H9 (cell line): ENCODE measurements at regions not wholly inside any gene's neighbourhood (a gene's known extent, or its start where the extent isn't known, plus 50 kb on each side); places are given as distances from the start of the nearest gene placed in this dataset.

ENCODE experiments used
- DNase-seq: peaks from one replicate; pipeline ENCODE4 v3.0.0-alpha.2; 2017
- H2AFZ ChIP-seq: one replicate; pipeline ENCODE4 v1.6.1; 2013; ENCODE audit warnings: mild to moderate bottlenecking, low read length, control low read depth, moderate library complexity
- H2AK5ac ChIP-seq: 2 replicates; pipeline ENCODE4 v1.6.1; 2013; ENCODE audit warnings: low read length, control low read depth, mixed read lengths; ENCODE audit not compliant: insufficient read length
- H2BK120ac ChIP-seq: one replicate; pipeline ENCODE4 v1.6.1; 2013; ENCODE audit warnings: low read depth, mild to moderate bottlenecking, low read length, control low read depth, inconsistent platforms; ENCODE audit not compliant: poor library complexity, severe bottlenecking
- H2BK12ac ChIP-seq: 2 replicates; pipeline ENCODE4 v1.6.1; 2013; ENCODE audit warnings: low read length, control low read depth, mixed read lengths, low read depth; ENCODE audit not compliant: insufficient read length
- H2BK15ac ChIP-seq: 2 replicates; pipeline ENCODE4 v1.6.1; 2013; ENCODE audit warnings: low read depth, low read length, control low read depth
- H2BK20ac ChIP-seq: one replicate; pipeline ENCODE4 v1.6.1; 2013; ENCODE audit warnings: low read depth, mild to moderate bottlenecking, low read length, control low read depth, inconsistent platforms; ENCODE audit not compliant: poor library complexity, severe bottlenecking
- H2BK5ac ChIP-seq: 2 replicates; pipeline ENCODE4 v1.6.1; 2013; ENCODE audit warnings: low read length, control low read depth, mixed read lengths; ENCODE audit not compliant: insufficient read length
- H3K14ac ChIP-seq: 2 replicates; pipeline ENCODE4 v1.6.1; 2013; ENCODE audit warnings: low read length, control low read depth; ENCODE audit not compliant: insufficient read depth
- H3K18ac ChIP-seq: 2 replicates; pipeline ENCODE4 v1.6.1; 2013; ENCODE audit warnings: low read depth, mild to moderate bottlenecking, mixed read lengths, low read length, control low read depth; ENCODE audit not compliant: insufficient read length
- H3K23ac ChIP-seq: 2 replicates; pipeline ENCODE4 v1.6.1; 2013; ENCODE audit warnings: low read length, control low read depth, mixed read lengths, low read depth; ENCODE audit not compliant: insufficient read length
- H3K23me2 ChIP-seq: 2 replicates; pipeline ENCODE4 v1.6.1; 2013; ENCODE audit warnings: low read depth, mild to moderate bottlenecking, mixed read lengths, low read length, control low read depth; ENCODE audit not compliant: insufficient read length, poor library complexity, severe bottlenecking
- H3K27ac ChIP-seq: 2 replicates; pipeline ENCODE4 v1.5.1; 2013; ENCODE audit warnings: low read length, control low read depth, mixed read lengths, low read depth; ENCODE audit not compliant: insufficient read length
- H3K27me3 ChIP-seq: 2 replicates; pipeline ENCODE4 v1.6.1; 2013; ENCODE audit warnings: low read length, control low read depth, inconsistent platforms; ENCODE audit not compliant: insufficient read depth
- H3K4ac ChIP-seq: 2 replicates; pipeline ENCODE4 v1.6.1; 2013; ENCODE audit warnings: low read depth, mild to moderate bottlenecking, control low read depth, inconsistent platforms, low read length, moderate library complexity
- H3K4me1 ChIP-seq: 2 replicates; pipeline ENCODE4 v1.6.1; 2013; ENCODE audit warnings: low read length, control low read depth, inconsistent platforms; ENCODE audit not compliant: insufficient read depth
- H3K4me2 ChIP-seq: 2 replicates; pipeline ENCODE4 v1.6.1; 2013; ENCODE audit warnings: low read length, control low read depth, mixed read lengths; ENCODE audit not compliant: insufficient read length, insufficient read depth
- H3K56ac ChIP-seq: 2 replicates; pipeline ENCODE4 v1.6.1; 2013; ENCODE audit warnings: low read depth, mild to moderate bottlenecking, mixed read lengths, low read length, control low read depth; ENCODE audit not compliant: insufficient read length
- H3K79me1 ChIP-seq: 2 replicates; pipeline ENCODE4 v1.6.1; 2013; ENCODE audit warnings: low read depth, mild to moderate bottlenecking, moderate library complexity, low read length, control low read depth, inconsistent platforms; ENCODE audit not compliant: insufficient read depth, poor library complexity, severe bottlenecking
- H3K79me2 ChIP-seq: 2 replicates; pipeline ENCODE4 v1.6.1; 2013; ENCODE audit warnings: low read length, control low read depth, inconsistent platforms; ENCODE audit not compliant: insufficient read depth
- H3K9ac ChIP-seq: 2 replicates; pipeline ENCODE4 v1.6.1; 2013; ENCODE audit warnings: low read length, control low read depth, mixed read lengths; ENCODE audit not compliant: insufficient read length; ENCODE audit errors: extremely low read depth
- H3K9me3 ChIP-seq: one replicate; pipeline ENCODE4 v1.6.1; 2013; ENCODE audit warnings: low read depth, low read length, inconsistent platforms; ENCODE audit not compliant: control insufficient read depth
- H3T11ph ChIP-seq: one replicate; pipeline ENCODE4 v1.6.1; 2013; ENCODE audit warnings: mild to moderate bottlenecking, low read length, control low read depth, inconsistent platforms
- H4K20me1 ChIP-seq: one replicate; pipeline ENCODE4 v1.6.1; 2013; ENCODE audit not compliant: control insufficient read depth, insufficient read length, insufficient read depth
- H4K5ac ChIP-seq: 2 replicates; pipeline ENCODE4 v1.6.1; 2013; ENCODE audit warnings: low read depth, mild to moderate bottlenecking, mixed read lengths, low read length, control low read depth; ENCODE audit not compliant: insufficient read length
- H4K8ac ChIP-seq: replicated peaks from 2 replicates; pipeline ENCODE4 v1.6.1; 2013; ENCODE audit warnings: low read length, control low read depth, mixed read lengths, low read depth; ENCODE audit not compliant: insufficient read length
- H4K91ac ChIP-seq: 2 replicates; pipeline ENCODE4 v1.6.1; 2013; ENCODE audit warnings: low read depth, mild to moderate bottlenecking, moderate library complexity, mixed read lengths, low read length, control low read depth; ENCODE audit not compliant: insufficient read length
- H3K27ac Mint-ChIP-seq, 3 experiments: 2 replicates in 2 of 3; 3 replicates in 1 of 3; pipeline ENCODE4 v1.8.0; 2020 to 2021; ENCODE audit warnings: mixed read lengths in 3 of 3, mild to moderate bottlenecking in 1 of 3, moderate library complexity in 1 of 3
- H3K27me3 Mint-ChIP-seq: 2 replicates; pipeline ENCODE4 v1.8.0; 2021; ENCODE audit warnings: low read depth, mild to moderate bottlenecking, moderate library complexity, mixed read lengths
- H3K36me3 Mint-ChIP-seq, 3 experiments: 2 replicates in 2 of 3; 3 replicates in 1 of 3; pipeline ENCODE4 v1.8.0; 2020 to 2021; ENCODE audit warnings: low read depth in 3 of 3, mixed read lengths in 3 of 3; ENCODE audit not compliant: insufficient read depth in 1 of 3
- H3K4me1 Mint-ChIP-seq, 2 experiments: 2 replicates each; pipeline ENCODE4 v1.8.0; 2020; ENCODE audit warnings: mixed read lengths in 2 of 2
- H3K4me3 Mint-ChIP-seq, 2 experiments: 2 replicates in 1 of 2; 3 replicates in 1 of 2; pipeline ENCODE4 v1.8.0; 2020 to 2021; ENCODE audit warnings: mild to moderate bottlenecking in 2 of 2, mixed read lengths in 2 of 2, moderate library complexity in 1 of 2
- H3K9me3 Mint-ChIP-seq, 2 experiments: 2 replicates in 1 of 2; 3 replicates in 1 of 2; pipeline ENCODE4 v1.8.0; 2020; ENCODE audit warnings: mild to moderate bottlenecking in 2 of 2, mixed read lengths in 2 of 2, moderate library complexity in 1 of 2
- WGBS: extraction: QIAGEN DNeasy Blood & Tissue Kit; methylation state at CpG from one replicate; pipeline ENCODE4 v1.1.7; 2013; ENCODE audit warnings: missing lambda C conversion rate, low lambda C conversion rate, mixed read lengths; ENCODE audit not compliant: insufficient read length; ENCODE audit errors: extremely low coverage; 5-methylcytosine and 5-hydroxymethylcytosine counted together
- TF ChIP-seq, protein P1 (sequence below): fragments of 200-600 bp; sonication (generic); conservative IDR thresholded peaks from 3 replicates; pipeline ENCODE4 v1.8.0; 2021; ENCODE audit warnings: antibody characterized with exemption, mild to moderate bottlenecking

DNA sequence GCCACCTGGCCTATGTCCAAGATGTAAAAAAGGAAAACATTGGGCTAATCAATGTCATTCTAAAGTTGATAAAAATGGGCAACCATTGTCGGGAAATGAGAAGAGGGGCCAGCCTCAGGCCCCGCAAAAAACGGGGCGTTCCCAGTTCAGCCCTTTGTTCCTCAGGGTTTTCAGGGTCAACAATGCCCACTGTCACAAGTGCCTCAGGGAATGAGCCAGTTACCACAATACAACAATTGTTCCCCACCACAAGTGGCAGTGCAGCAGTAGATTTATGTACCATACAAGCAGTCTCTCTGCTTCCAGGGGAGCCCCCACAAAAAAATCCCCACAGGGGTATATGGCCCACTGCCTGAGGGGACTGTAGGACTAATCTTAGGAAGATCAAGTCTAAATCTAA is 112.5 kb downstream of the ZNF486 start:
- TF ChIP-seq, protein P1, sequence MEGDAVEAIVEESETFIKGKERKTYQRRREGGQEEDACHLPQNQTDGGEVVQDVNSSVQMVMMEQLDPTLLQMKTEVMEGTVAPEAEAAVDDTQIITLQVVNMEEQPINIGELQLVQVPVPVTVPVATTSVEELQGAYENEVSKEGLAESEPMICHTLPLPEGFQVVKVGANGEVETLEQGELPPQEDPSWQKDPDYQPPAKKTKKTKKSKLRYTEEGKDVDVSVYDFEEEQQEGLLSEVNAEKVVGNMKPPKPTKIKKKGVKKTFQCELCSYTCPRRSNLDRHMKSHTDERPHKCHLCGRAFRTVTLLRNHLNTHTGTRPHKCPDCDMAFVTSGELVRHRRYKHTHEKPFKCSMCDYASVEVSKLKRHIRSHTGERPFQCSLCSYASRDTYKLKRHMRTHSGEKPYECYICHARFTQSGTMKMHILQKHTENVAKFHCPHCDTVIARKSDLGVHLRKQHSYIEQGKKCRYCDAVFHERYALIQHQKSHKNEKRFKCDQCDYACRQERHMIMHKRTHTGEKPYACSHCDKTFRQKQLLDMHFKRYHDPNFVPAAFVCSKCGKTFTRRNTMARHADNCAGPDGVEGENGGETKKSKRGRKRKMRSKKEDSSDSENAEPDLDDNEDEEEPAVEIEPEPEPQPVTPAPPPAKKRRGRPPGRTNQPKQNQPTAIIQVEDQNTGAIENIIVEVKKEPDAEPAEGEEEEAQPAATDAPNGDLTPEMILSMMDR: no peak

More for the DNA sequence above, 112.5 kb downstream of the ZNF486 start:
- Histone ChIP-seq H3K4ac (no peak overlapping the region), H3K79me1 (no peaks in the 10 kb centered on the region), H3K23me2 (no peaks in the 10 kb centered on the region), H3K56ac (no peak overlapping the region), H3K14ac (no peak overlapping the region), H4K20me1 (no peaks in the 10 kb centered on the region), H4K91ac (no peak overlapping the region), H3K18ac (no peak overlapping the region), H3K27me3 (no peaks in the 10 kb centered on the region), H2BK5ac (no peak overlapping the region), H3K79me2 (no peaks in the 10 kb centered on the region), H3K23ac (no peak overlapping the region), H2AK5ac (no peak overlapping the region), H2BK20ac (no peak overlapping the region), H3K9me3 (no peaks in the 10 kb centered on the region), H4K8ac (no peak overlapping the region), H2BK15ac (no peak overlapping the region), H3T11ph (no peak overlapping the region), H3K9ac (no peak overlapping the region), H3K27ac (no peak overlapping the region), H2BK120ac (no peak overlapping the region), H2AFZ (no peak overlapping the region), H2BK12ac (no peak overlapping the region), H4K5ac (no peak overlapping the region), H3K4me2 (no peak overlapping the region), H3K4me1 (no peaks in the 10 kb centered on the region)
- DNase-seq: no peak
- H3K27me3 Mint-ChIP-seq: no peaks in the 10 kb centered on the region
- no CpG with 5 or more reads among the region's 4 CpGs for WGBS
- no peak overlapping the region for H3K27ac Mint-ChIP-seq
- H3K9me3 Mint-ChIP-seq: peaks cover 0 to 9% of the 10 kb centered on the region in 2 experiments; a peak in 2 of 5 replicates
- H3K4me3 Mint-ChIP-seq: no peak overlapping the region
- H3K36me3 Mint-ChIP-seq: no peaks in the 10 kb centered on the region
- peaks cover 14 to 22% of the 10 kb centered on the region in 2 experiments for H3K4me1 Mint-ChIP-seq
